ENCODE measurements at regions not wholly inside any gene's neighbourhood (a gene's known extent, or its start where the extent isn't known, plus 50 kb on each side); places are given as distances from the start of the nearest gene placed in this dataset.

- FAIRE-seq, result no peak
- Histone ChIP-seq H4K20me1 (replicated peaks in 1 of 2; ENCODE audit: control insufficient read depth in 1 of 2, insufficient read depth in 2 of 2, low read length in 2 of 2) (no peaks in the 10 kb centered on the region), H3K36me3 (ENCODE audit: control insufficient read depth in 2 of 4, insufficient read depth in 4 of 4, low read length in 3 of 4) (no peaks in the 10 kb centered on the region), H3K27me3 (replicated peaks in 1 of 4; ENCODE audit: control insufficient read depth in 3 of 4, extremely low read depth in 1 of 4, insufficient read depth in 3 of 4, low read length in 3 of 4) (no peaks in the 10 kb centered on the region), H2BK20ac (ENCODE audit: low read length) (no peak overlapping the region), H3K79me1 (ENCODE audit: low read depth, low read length) (no peaks in the 10 kb centered on the region), H3K4ac (replicated peaks; ENCODE audit: insufficient read length, low read depth, low read length) (no peak overlapping the region), H2AFZ (ENCODE audit: low read length) (no peak overlapping the region), H3K23me2 (ENCODE audit: low read depth, low read length) (no peaks in the 10 kb centered on the region), H4K5ac (ENCODE audit: insufficient read length, low read depth, low read length) (no peak overlapping the region), H3K14ac (ENCODE audit: insufficient read length) (no peak overlapping the region), H3K79me2 (ENCODE audit: control insufficient read depth in 1 of 2, insufficient read depth in 2 of 2, low read length in 2 of 2) (no peaks in the 10 kb centered on the region), H2BK120ac (replicated peaks; ENCODE audit: low read depth, low read length) (no peak overlapping the region), H3K4me1 (replicated peaks in 1 of 4; ENCODE audit: control insufficient read depth in 3 of 4, insufficient read depth in 4 of 4, low read length in 3 of 4) (no peaks in the 10 kb centered on the region), H3K56ac (replicated peaks; ENCODE audit: insufficient read length, low read depth, low read length) (no peak overlapping the region), H2AK5ac (ENCODE audit: low read depth, low read length) (no peak overlapping the region), H3K4me3 (ENCODE audit: extremely low read depth in 1 of 4, insufficient read depth in 2 of 4, low read depth in 3 of 4, low read length in 4 of 4) (no peak overlapping the region), H2BK5ac (ENCODE audit: low read depth, low read length) (no peak overlapping the region), H3K27ac (ENCODE audit: low read depth, low read length) (no peak overlapping the region), H3K4me2 (ENCODE audit: insufficient read depth in 1 of 2, low read depth in 2 of 2, low read length in 2 of 2) (no peak overlapping the region), H3K23ac (ENCODE audit: insufficient read length) (no peak overlapping the region), H3K9me3 (ENCODE audit: insufficient read depth in 2 of 2, low read depth in 1 of 2, low read length in 1 of 2) (0 out of 4 replicates have a peak, but pooled peaks cover 0 to 10% of the 10 kb centered on the region in 2 experiments), H4K8ac (ENCODE audit: extremely low read depth, insufficient read depth, low read length) (no peak overlapping the region), H2BK15ac (ENCODE audit: low read length) (no peak overlapping the region), H2BK12ac (ENCODE audit: low read depth, low read length) (no peak overlapping the region), H4K91ac (replicated peaks; ENCODE audit: insufficient read length, low read length) (no peak overlapping the region), H3K9ac (replicated peaks in 1 of 4; ENCODE audit: extremely low read depth in 1 of 4, low read depth in 3 of 4, low read length in 3 of 4) (no peak overlapping the region), H3K18ac (ENCODE audit: extremely low read depth, low read length) (no peak overlapping the region)
- TF ChIP-seq SP1 (IDR thresholded peaks at IDR 0.05; ENCODE audit: low read depth, low read length), result no peak
- TF ChIP-seq SRF (IDR thresholded peaks at IDR 0.05; ENCODE audit: low read depth, low read length), result no peak
- TF ChIP-seq POU5F1 (IDR thresholded peaks at IDR 0.05; ENCODE audit: low read depth, low read length), result no peak
- CTCF ChIA-PET (ENCODE audit: partially characterized antibody), result interaction anchor here (1.2 kb wide), 1 partner anchor 157 kb away, joined by 3 read pairs; no protein-coding TSS in a partner anchor
- no peak for DNase-seq (ENCODE audit: low read depth in 1 of 2, low spot score in 2 of 2)
- WGBS, 2 experiments (ENCODE audit: extremely low coverage in 1 of 2, insufficient coverage in 1 of 2, insufficient read length in 1 of 2, insufficient replicate concordance in 2 of 2, low coverage in 1 of 2, low lambda C conversion rate in 2 of 2, missing lambda C conversion rate in 1 of 2), result 91% methylated on average over 3 of the region's 3 CpGs; no CpG with 5 or more reads in 1 of the 2 experiments
- POLR2A ChIA-PET (ENCODE audit: partially characterized antibody), result no interaction called here
Observed at GRCh38 chr14:94853920-94854319, 84.0 kb upstream of the GSC start.

Measured in H1 (cell line).